GM19240 (cell line): ENCODE measurements at regions not wholly inside any gene's neighbourhood (a gene's known extent, or its start where the extent isn't known, plus 50 kb on each side); places are given as distances from the start of the nearest gene placed in this dataset.
"Not testable (repeated sequence)": the region's sequence is repeated elsewhere in the genome, so short reads cannot be mapped to it uniquely, and the experiment has no call there.

Experiments used
- DNase-seq: peaks from one replicate; pipeline ENCODE4 v3.0.0; 2011; ENCODE audit warnings: low spot score; ENCODE audit not compliant: insufficient read length

DNA sequence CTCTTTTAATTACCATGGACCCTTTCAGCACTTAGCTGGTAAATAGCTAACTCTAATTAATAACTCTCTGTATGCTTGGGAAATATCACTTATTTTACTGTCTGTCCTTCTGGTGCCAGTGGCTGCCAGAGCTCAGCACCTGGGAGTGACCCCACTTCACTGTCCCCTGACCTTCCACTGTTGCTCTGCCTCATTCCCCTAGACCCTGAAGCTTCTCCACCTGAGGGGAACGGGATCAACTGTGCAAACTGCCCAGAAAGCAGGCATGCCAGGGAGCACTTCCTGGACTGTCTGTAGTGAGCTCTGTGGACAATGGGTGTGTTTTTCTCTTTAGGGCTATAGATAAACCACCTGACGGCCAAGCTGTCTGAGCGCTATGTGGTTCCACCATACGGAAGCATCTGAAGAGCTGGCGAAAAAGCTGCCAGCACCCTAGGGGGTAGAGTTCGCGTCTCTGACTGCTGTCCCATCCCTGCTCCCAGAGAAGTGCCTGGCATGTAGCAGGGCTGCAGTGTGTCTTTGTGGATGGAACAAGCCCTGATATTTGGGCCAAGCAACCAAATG is 106.3 kb upstream of the FOXA2 start:
- no peak for DNase-seq

- peak; percentile 42 for DNase-seq
These were observed 107.2 kb upstream of the FOXA2 start for GRCh38 chr20:22691369-22692118.

- DNase-seq: no peak
These were observed 107.7 kb upstream of the FOXA2 start for GRCh38 chr20:22692119-22692475.

GRCh38 chr20:22692620-22693019 is 108.2 kb upstream of the FOXA2 start:
- not testable (repeated sequence) for DNase-seq

- no peak for DNase-seq
These were observed 112.4 kb upstream of the FOXA2 start for GRCh38 chr20:22696759-22697158.

GRCh38 chr20:22698259-22698842 is 114.0 kb upstream of the FOXA2 start:
- DNase-seq: no peak

DNA sequence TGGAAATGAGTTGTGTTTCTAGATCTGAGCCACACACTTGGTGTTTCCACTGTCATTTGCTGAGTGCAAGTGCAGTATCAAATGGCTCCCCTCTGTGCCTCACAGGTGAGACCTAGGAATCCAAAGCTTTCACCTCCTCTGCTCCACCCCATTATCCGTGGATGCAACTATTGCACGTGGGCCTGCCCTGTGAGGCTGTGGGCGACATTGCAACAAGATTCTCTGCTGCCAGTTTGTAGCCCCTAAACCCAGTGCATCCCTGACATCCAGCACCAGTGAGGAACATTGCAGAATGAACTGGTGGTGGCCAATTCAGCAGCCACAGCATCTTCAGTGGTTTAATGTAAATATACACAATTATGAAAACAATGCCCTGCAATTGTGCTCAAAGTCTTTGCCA is 115.0 kb upstream of the FOXA2 start:
- DNase-seq: no peak

- no peak for DNase-seq
These were observed 116.0 kb upstream of the FOXA2 start for GRCh38 chr20:22700367-22700766.

GRCh38 chr20:22701679-22702308 is 117.4 kb upstream of the FOXA2 start:
- no peak for DNase-seq

DNA sequence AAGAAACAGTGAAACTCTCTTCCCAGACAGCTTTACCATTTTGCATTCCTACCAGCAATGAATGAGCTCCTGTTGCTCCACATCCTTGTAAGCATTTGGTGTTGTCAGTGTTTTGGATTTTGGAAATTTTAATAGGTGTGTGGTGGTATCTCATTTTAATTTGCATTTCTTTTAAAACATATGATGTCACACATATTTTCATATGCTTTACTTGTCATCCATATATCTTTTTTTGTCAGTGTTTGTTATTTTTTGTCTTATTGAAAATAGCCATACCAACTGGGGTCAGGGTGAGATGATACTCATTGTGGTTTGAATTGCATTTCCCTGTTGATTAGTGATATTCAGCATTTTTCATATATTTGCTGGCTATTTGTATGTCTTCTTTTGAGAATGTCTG is 119.5 kb upstream of the FOXA2 start:
- DNase-seq: no peak

DNA sequence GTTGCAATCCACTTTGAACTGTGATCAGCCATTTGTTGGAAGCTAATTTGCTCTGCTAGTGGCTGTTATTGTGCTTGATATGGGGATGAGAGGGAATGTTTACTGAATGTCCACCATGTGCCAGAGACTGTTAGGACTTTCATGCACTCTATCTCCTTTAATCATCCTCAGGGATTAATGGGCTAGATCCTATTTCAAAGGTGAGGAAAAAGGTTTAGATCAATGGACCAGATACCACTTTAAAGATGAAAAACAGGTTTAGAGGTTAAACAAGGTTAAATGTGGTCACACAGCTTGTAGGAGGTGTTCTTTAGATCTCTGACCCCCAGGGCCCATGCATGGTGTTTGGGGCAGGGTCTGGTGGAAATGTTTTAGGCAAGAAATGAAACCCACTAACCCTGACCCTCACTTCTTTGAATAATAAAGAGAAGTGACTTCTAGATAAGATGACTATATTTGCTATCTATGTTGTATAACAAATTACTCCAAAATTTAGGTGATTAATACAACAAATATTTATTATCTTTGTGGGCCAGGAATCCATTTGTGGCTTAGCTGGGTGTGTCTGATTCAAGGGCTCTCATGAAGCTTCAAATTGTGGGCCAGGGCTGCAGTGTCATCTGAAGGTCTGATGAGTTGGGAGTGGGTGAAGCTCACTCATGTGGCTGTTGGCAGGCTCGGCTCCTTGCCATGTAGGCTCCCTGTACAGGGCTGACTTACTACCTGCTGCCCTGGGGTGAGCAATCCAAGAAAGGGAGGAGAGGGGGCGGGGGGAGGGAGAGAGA is 127.8 kb upstream of the FOXA2 start:
- no peak for DNase-seq

DNA sequence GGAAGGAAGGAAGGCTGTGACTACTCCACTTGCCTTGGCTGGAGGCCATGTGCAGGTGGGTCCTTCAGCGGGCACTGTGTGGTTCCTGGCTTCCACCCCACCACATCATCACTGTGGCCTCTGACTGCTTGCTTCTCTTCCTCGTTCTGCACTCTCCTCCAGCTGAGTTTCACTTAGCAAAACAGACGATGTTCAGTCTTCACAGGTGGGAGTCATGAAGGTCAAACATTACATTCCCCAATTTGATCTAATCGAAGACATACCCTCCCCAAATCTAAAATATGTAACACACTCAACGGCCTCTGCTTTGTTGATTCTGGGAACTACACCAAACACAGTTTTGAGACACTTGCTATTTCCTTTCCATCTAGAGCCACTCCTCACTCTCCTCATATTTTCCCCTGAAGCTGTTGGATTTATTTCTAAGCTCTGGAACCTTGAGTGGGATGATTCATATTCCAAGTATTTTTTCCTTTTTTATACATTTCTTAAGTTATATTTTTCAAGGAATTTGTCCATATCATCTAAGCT is 132.5 kb upstream of the FOXA2 start:
- DNase-seq: no peak

- no peak for DNase-seq
These were observed 133.1 kb upstream of the FOXA2 start for GRCh38 chr20:22717466-22717865.

GRCh38 chr20:22719167-22719591 is 134.8 kb upstream of the FOXA2 start:
- DNase-seq: no peak

DNA sequence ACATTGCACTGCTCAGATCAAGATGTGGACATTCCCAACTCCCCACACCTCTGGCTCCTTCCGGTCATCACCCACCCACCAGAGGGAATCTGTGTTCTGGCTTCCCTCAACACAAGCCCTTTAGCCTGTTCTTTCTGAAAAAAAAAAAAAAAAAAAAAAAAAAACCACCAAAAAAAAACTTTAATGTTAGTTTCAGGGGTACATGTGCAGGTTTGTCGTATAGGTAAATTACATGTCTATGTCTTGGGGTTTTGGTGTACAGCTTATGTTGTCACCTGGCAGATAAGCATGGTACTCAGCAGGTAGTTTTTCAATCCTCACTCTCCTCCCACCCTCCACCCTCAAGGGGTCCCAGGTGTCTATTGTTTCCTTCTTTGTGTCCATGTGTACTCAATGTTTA is 135.8 kb upstream of the FOXA2 start:
- no peak for DNase-seq

DNA sequence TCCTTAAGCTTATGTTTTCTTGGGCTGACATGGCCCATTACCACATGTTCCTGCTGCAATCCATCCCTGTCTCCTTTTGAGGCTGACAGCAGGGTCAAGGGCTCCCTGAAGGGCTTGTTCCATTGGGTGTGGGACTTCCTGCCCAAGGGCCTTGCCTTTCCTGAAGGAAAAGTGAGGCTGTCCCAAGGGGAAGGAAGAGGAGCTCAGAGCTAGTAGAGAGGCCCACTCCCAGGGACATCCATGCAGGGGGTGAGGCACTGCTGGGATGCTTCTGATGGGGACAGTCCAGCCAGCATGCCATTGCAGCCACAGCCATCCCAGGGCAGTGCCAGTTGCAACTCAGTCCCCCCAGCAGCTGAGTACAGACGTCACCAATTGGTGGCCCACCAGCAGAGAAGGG is 138.4 kb upstream of the FOXA2 start:
- DNase-seq: no peak

GRCh38 chr20:22723659-22724058 is 139.3 kb upstream of the FOXA2 start:
- DNase-seq: no peak

DNA sequence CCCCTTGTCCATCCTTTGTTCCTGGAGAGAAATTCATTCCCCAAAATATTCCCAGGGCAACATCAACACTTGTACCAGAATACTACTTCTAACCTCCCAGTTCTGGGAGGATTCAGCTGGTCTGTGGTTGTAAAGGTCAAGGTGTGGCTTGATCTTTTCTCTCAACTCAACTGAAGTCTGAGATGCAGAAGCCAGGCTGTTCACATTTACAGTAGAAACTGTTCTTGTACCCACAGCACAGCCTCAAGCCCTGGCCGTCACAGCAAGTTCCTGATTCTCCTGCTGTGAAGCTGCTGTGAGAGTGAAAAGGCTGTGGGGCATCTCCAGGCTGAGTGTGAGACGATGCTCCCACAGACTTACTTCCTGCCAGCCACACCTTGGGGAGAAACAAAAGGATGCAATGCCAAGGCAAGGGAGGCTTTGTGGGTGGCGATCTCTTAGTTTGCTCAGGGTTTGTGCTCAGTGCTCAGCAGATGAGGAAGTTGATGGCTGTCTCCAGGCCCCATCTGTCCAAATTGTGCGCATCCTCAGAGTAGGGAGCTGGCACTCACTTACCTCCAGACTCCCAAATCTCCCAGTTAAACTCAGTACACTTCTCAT is 143.9 kb upstream of the FOXA2 start:
- no peak for DNase-seq

DNA sequence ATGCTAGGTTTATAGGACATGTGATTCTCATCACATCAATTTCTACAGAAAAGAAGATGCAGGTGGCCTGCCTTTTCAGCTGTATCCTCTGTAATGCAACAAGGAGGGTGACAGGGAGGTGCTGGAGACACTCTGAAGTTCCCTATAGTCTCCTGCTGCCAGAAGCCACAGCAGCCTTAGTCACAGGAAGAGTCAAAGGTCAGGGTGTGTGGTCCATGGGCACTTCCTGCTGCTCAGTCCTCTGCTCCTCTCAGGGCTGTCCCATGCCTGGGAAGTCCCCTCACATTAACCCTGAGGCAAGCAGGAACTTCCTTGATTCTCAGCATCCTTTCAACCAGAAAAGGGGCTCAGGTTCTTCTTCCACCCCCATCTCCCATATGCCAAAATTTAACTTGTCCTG is 144.8 kb upstream of the FOXA2 start:
- no peak for DNase-seq

- no peak for DNase-seq
These were observed 145.4 kb upstream of the FOXA2 start for GRCh38 chr20:22729616-22730236.

GRCh38 chr20:22732751-22733150 is 148.4 kb upstream of the FOXA2 start:
- DNase-seq: no peak
